ENCODE measurements at regions not wholly inside any gene's neighbourhood (a gene's known extent, or its start where the extent isn't known, plus 50 kb on each side); places are given as distances from the start of the nearest gene placed in this dataset.

DNA sequence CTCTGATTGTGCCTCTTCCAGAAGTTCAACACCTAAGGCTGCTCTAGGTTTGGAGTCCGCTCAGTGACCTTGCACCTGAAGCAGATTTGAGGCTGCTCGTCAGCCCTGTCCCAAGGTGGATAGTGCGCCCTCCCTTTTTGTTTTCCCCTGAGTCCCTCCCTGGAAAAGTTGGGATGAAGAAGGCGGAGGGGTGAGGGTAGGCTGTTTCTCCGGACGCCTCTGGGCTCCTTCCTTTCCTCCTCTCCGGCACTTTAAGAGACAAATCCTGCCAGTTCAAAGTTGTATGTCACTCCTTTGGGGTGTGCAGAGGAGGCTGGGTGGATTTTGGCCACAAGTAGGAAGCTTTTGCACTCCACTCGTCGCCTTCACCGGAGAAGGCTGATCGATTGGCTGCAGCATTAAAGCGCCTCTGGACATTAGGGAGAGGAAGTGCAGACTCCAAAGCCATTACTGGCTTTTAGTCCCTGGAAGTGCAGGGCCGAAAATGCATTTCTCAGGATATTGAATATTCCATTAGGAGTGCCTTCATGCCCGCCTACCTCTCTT lies 81.9 kb upstream of the PRKG1 start:
- POLR2A ChIA-PET = no interaction called here
- H3K27me3 ChIP-seq (ENCODE audit: insufficient read depth, low read length) = no peaks in the 10 kb centered on the region
- no peaks in the 10 kb centered on the region for H3K79me2 ChIP-seq (ENCODE audit: insufficient read depth, low read length)
- RAD21 ChIA-PET (ENCODE audit: low non-redundant PET in 1 of 2, low total read pairs in 2 of 2, uncharacterized antibody in 2 of 2, unreplicated experiment in 2 of 2) = no interaction called here
- CTCF ChIA-PET = no interaction called here
- intact Hi-C loops (cut with micrococcal nuclease) = no loop called here
- peaks cover 7 to 26% of the 10 kb centered on the region in 2 experiments; a peak in 3 of 4 replicates for H3K4me1 ChIP-seq (ENCODE audit: control insufficient read depth in 1 of 2, insufficient read depth in 2 of 2, low read length in 2 of 2)
- H3K36me3 ChIP-seq (ENCODE audit: control insufficient read depth in 1 of 2, insufficient read depth in 2 of 2, low read length in 2 of 2) = no peaks in the 10 kb centered on the region
- BruUV-seq (replicated peaks) = no TSS peak
- no peak overlapping the region for H3K9ac ChIP-seq (ENCODE audit: low read length)
- ATAC-seq (no peak), DNase-seq (ENCODE audit: low read depth, low spot score) (no peak)
- H2AFZ ChIP-seq (ENCODE audit: low read depth, low read length, poor library complexity, severe bottlenecking) = no peak overlapping the region
- peak overlapping the region; percentile 93 for H3K4me2 ChIP-seq (ENCODE audit: low read length)
- TF ChIP-seq EZH2 (IDR thresholded peaks at IDR 0.05) (no peak), JUND (IDR thresholded peaks at IDR 0.05) (no peak), EZH2phosphoT487 (IDR thresholded peaks at IDR 0.05; ENCODE audit: borderline replicate concordance) (no peak), YY1 (IDR thresholded peaks at IDR 0.05; ENCODE audit: extremely low read depth, insufficient replicate concordance, low read depth, low read length) (no peak), CBX3 (IDR thresholded peaks at IDR 0.05; ENCODE audit: low read depth) (no peak), ZNF274 (IDR thresholded peaks at IDR 0.05; ENCODE audit: low read depth, low read length) (no peak), TCF7L2 (IDR thresholded peaks at IDR 0.05; ENCODE audit: borderline replicate concordance, extremely low read depth, insufficient read depth, insufficient read length) (no peak), FOSL1 (IDR thresholded peaks at IDR 0.05; ENCODE audit: low read depth) (no peak)
- TF ChIP-seq, protein P1, sequence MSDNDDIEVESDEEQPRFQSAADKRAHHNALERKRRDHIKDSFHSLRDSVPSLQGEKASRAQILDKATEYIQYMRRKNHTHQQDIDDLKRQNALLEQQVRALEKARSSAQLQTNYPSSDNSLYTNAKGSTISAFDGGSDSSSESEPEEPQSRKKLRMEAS (IDR thresholded peaks at IDR 0.05) = no peak
- TF ChIP-seq, protein P2, sequence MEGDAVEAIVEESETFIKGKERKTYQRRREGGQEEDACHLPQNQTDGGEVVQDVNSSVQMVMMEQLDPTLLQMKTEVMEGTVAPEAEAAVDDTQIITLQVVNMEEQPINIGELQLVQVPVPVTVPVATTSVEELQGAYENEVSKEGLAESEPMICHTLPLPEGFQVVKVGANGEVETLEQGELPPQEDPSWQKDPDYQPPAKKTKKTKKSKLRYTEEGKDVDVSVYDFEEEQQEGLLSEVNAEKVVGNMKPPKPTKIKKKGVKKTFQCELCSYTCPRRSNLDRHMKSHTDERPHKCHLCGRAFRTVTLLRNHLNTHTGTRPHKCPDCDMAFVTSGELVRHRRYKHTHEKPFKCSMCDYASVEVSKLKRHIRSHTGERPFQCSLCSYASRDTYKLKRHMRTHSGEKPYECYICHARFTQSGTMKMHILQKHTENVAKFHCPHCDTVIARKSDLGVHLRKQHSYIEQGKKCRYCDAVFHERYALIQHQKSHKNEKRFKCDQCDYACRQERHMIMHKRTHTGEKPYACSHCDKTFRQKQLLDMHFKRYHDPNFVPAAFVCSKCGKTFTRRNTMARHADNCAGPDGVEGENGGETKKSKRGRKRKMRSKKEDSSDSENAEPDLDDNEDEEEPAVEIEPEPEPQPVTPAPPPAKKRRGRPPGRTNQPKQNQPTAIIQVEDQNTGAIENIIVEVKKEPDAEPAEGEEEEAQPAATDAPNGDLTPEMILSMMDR (IDR thresholded peaks at IDR 0.05 in 2 of 3, conservative IDR thresholded peaks at IDR 0.05 in 1 of 3; ENCODE audit: borderline replicate concordance in 1 of 3, insufficient read depth in 1 of 3, low read depth in 2 of 3, low read length in 2 of 3) = no peak; a peak in 1 of 6 replicates
- TF ChIP-seq, protein P3, sequence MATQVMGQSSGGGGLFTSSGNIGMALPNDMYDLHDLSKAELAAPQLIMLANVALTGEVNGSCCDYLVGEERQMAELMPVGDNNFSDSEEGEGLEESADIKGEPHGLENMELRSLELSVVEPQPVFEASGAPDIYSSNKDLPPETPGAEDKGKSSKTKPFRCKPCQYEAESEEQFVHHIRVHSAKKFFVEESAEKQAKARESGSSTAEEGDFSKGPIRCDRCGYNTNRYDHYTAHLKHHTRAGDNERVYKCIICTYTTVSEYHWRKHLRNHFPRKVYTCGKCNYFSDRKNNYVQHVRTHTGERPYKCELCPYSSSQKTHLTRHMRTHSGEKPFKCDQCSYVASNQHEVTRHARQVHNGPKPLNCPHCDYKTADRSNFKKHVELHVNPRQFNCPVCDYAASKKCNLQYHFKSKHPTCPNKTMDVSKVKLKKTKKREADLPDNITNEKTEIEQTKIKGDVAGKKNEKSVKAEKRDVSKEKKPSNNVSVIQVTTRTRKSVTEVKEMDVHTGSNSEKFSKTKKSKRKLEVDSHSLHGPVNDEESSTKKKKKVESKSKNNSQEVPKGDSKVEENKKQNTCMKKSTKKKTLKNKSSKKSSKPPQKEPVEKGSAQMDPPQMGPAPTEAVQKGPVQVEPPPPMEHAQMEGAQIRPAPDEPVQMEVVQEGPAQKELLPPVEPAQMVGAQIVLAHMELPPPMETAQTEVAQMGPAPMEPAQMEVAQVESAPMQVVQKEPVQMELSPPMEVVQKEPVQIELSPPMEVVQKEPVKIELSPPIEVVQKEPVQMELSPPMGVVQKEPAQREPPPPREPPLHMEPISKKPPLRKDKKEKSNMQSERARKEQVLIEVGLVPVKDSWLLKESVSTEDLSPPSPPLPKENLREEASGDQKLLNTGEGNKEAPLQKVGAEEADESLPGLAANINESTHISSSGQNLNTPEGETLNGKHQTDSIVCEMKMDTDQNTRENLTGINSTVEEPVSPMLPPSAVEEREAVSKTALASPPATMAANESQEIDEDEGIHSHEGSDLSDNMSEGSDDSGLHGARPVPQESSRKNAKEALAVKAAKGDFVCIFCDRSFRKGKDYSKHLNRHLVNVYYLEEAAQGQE (IDR thresholded peaks at IDR 0.05; ENCODE audit: low read depth) = no peak
- H3K27ac ChIP-seq (ENCODE audit: low read depth, low read length) = no peak overlapping the region; the same call in 1 of the 2 replicates
- H3K9me2 ChIP-seq (ENCODE audit: insufficient read depth) = no peaks in the 10 kb centered on the region
- no peaks in the 10 kb centered on the region for H3K9me3 ChIP-seq (ENCODE audit: control insufficient read depth in 1 of 2, insufficient read depth in 1 of 2, low read depth in 1 of 2, low read length in 2 of 2)
- no peaks in the 10 kb centered on the region for H4K20me1 ChIP-seq (ENCODE audit: insufficient read depth)
- peak overlapping the region in 1 of 2 experiments; percentile 74; a peak in 2 of 4 replicates for H3K4me3 ChIP-seq (replicated peaks in 1 of 2; ENCODE audit: low read depth in 1 of 2, low read length in 2 of 2)
